HG02870 (cell line): ENCODE measurements at regions not wholly inside any gene's neighbourhood (a gene's known extent, or its start where the extent isn't known, plus 50 kb on each side); places are given as distances from the start of the nearest gene placed in this dataset.

Source experiments
- ATAC-seq: cut with Tn5 transposase; IDR thresholded peaks from one replicate; pipeline ENCODE4 v1.9.1; 2021; ENCODE audit warnings: mild to moderate bottlenecking, moderate library complexity; ENCODE audit not compliant: unreplicated experiment

- no peak for ATAC-seq
These were observed 239.6 kb downstream of the SOX9 start for GRCh38 chr17:72360386-72360940.

GRCh38 chr17:72361892-72362291, 241.1 kb downstream of the SOX9 start:
- no peak for ATAC-seq

- ATAC-seq: no peak
These were observed 241.7 kb downstream of the SOX9 start for GRCh38 chr17:72362376-72363088.

GRCh38 chr17:72363089-72363610, 242.3 kb downstream of the SOX9 start:
- no peak for ATAC-seq

GRCh38 chr17:72365857-72366414, 245.1 kb downstream of the SOX9 start:
- ATAC-seq: no peak

- ATAC-seq: no peak
These were observed 245.8 kb downstream of the SOX9 start for GRCh38 chr17:72366626-72367025.

- ATAC-seq: no peak
These were observed 247.4 kb downstream of the SOX9 start for GRCh38 chr17:72368191-72368590.

- no peak for ATAC-seq
These were observed 248.5 kb downstream of the SOX9 start for GRCh38 chr17:72369366-72369765.

GRCh38 chr17:72370819-72371218, 250.0 kb downstream of the SOX9 start:
- ATAC-seq: no peak

- ATAC-seq: no peak
These were observed 251.4 kb downstream of the SOX9 start for GRCh38 chr17:72372185-72372584.

GRCh38 chr17:72373910-72374741, 253.3 kb downstream of the SOX9 start:
- no peak for ATAC-seq

GRCh38 chr17:72376526-72377345, 255.9 kb downstream of the SOX9 start:
- ATAC-seq: no peak

GRCh38 chr17:72378414-72379390, 257.9 kb downstream of the SOX9 start:
- ATAC-seq: no peak

- ATAC-seq: no peak
These were observed 258.7 kb downstream of the SOX9 start for GRCh38 chr17:72379516-72379915.

GRCh38 chr17:72380120-72380519, 259.3 kb downstream of the SOX9 start:
- ATAC-seq: no peak

GRCh38 chr17:72380737-72381136, 259.9 kb downstream of the SOX9 start:
- no peak for ATAC-seq

- ATAC-seq: no peak
These were observed 261.0 kb downstream of the SOX9 start for GRCh38 chr17:72381597-72382397.

- ATAC-seq: no peak
These were observed 262.3 kb downstream of the SOX9 start for GRCh38 chr17:72382971-72383722.
